ENCODE measurements at regions not wholly inside any gene's neighbourhood (a gene's known extent, or its start where the extent isn't known, plus 50 kb on each side); places are given as distances from the start of the nearest gene placed in this dataset.

DNA sequence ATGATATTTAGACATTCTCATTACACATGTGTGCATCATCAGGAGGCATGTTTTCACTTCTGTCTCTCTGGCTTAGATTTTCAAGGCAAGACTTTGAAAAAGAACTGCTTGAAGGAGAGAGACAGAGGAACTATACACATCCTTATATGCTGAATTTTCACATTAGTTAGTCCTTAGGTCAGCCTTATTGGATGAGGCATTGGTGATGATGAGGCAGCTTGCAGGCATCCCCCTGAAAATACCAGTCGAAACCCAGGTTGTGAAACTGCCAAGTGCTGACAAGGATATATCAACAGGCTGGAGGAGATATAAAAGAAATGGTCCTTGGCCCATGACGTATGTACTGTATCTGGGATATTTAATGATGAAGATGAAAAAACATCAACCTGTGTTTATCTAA, 297.2 kb upstream of the AADAT start:
- TF ChIP-seq POLR2A (IDR thresholded peaks at IDR 0.05) (no peak), CTCF (IDR thresholded peaks at IDR 0.05) (no peak), POLR2AphosphoS5 (IDR thresholded peaks at IDR 0.05) (no peak)
